Memory B cell (primary cell): ENCODE measurements at regions not wholly inside any gene's neighbourhood (a gene's known extent, or its start where the extent isn't known, plus 50 kb on each side); places are given as distances from the start of the nearest gene placed in this dataset.
"Not testable (repeated sequence)": the region's sequence is repeated elsewhere in the genome, so short reads cannot be mapped to it uniquely, and the experiment has no call there.

Experiments
- ATAC-seq: fragments of 150-1000 bp; cut with Tn5 transposase; 2 replicates; pipeline ENCODE4 v1.10.0; 2021; ENCODE audit warnings: low read depth, mild to moderate bottlenecking, moderate library complexity
- DNase-seq, 2 donors: peaks; one replicate each; pipeline ENCODE4 v3.0.0; 2022; ENCODE audit warnings: low spot score in 2 of 2
- H3K27ac Mint-ChIP-seq: one replicate; pipeline ENCODE4 v1.8.0; 2022; ENCODE audit warnings: mild to moderate bottlenecking, moderate library complexity, mixed read lengths
- H3K27me3 Mint-ChIP-seq: one replicate; pipeline ENCODE4 v1.8.0; 2022; ENCODE audit warnings: mixed read lengths
- H3K36me3 Mint-ChIP-seq: one replicate; pipeline ENCODE4 v1.8.0; 2022; ENCODE audit warnings: mild to moderate bottlenecking, mixed read lengths
- H3K4me1 Mint-ChIP-seq: one replicate; pipeline ENCODE4 v1.8.0; 2022; ENCODE audit warnings: mixed read lengths
- H3K4me3 Mint-ChIP-seq: one replicate; pipeline ENCODE4 v1.8.0; 2022; ENCODE audit warnings: mild to moderate bottlenecking, moderate library complexity, mixed read lengths
- H3K9me3 Mint-ChIP-seq: one replicate; pipeline ENCODE4 v1.8.0; 2022; ENCODE audit warnings: mixed read lengths

DNA sequence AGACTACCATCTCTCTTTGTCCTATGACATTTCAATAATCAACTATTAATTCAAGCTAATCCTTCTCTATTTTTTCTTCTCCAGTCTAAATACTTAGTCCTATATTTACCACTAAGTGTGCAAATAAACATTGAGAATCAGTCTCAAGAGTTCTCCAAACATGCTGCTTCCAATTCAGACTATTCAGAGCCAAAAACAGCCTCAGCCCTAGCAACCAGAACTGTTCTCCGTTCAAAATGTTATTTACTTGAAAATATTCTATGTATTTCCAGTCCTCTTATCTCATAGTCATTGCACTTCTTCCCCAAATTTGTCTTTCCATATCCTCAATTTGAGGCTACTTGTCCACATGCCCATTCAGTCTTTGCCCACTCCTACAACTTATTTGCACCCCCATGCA is 805.5 kb downstream of the IGSF11 start:
- H3K4me3 Mint-ChIP-seq, result no peak overlapping the region

DNA sequence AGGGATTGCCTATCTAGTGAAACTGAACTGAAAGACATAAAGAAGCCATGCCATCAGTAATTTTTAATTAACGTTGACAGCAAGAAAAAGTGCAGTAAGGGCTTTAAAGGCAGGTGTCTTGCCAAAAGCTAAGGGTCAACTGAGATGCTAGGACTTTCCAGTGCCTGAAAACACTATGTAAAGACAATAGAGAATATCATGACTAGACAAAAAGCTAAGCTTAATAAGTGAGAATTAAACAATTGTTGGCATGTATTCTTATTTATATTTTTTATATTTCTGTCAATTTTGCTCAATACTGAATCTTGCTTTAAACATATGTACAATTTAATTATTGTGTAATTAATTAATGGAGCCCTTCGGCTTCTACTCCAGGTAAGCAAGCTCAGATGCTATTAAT is 803.1 kb downstream of the IGSF11 start:
- H3K4me1 Mint-ChIP-seq, result no peaks in the 10 kb centered on the region
- no peak overlapping the region for H3K27ac Mint-ChIP-seq
- no peak overlapping the region for H3K4me3 Mint-ChIP-seq
- no peak for ATAC-seq
- H3K27me3 Mint-ChIP-seq, result no peaks in the 10 kb centered on the region
- no peak for DNase-seq
- no peaks in the 10 kb centered on the region for H3K36me3 Mint-ChIP-seq
- no peaks in the 10 kb centered on the region for H3K9me3 Mint-ChIP-seq

More for the DNA sequence above, 805.5 kb downstream of the IGSF11 start:
- no peak for DNase-seq
- ATAC-seq, result no peak
- Mint-ChIP-seq H3K36me3 (no peaks in the 10 kb centered on the region), H3K4me1 (no peaks in the 10 kb centered on the region), H3K27me3 (no peaks in the 10 kb centered on the region), H3K9me3 (peaks cover 2% of the 10 kb centered on the region), H3K27ac (no peak overlapping the region)

- H3K36me3 Mint-ChIP-seq, result no peaks in the 10 kb centered on the region
- H3K27ac Mint-ChIP-seq, result no peak overlapping the region
- peaks cover 1% of the 10 kb centered on the region for H3K9me3 Mint-ChIP-seq
- H3K27me3 Mint-ChIP-seq, result no peaks in the 10 kb centered on the region
- no peak for ATAC-seq
- H3K4me1 Mint-ChIP-seq, result no peaks in the 10 kb centered on the region
- no peak overlapping the region for H3K4me3 Mint-ChIP-seq
- no peak for DNase-seq
Observed at GRCh38 chr3:118239253-118239652, 795.4 kb downstream of the IGSF11 start.

GRCh38 chr3:118244761-118245160 is 789.9 kb downstream of the IGSF11 start:
- Mint-ChIP-seq H3K27ac (no peak overlapping the region), H3K9me3 (peaks cover 4% of the 10 kb centered on the region), H3K4me1 (no peaks in the 10 kb centered on the region), H3K27me3 (no peaks in the 10 kb centered on the region), H3K36me3 (no peaks in the 10 kb centered on the region), H3K4me3 (no peak overlapping the region)
- DNase-seq (no peak), ATAC-seq (no peak)

- Mint-ChIP-seq H3K27me3 (no peaks in the 10 kb centered on the region), H3K4me3 (no peak overlapping the region), H3K36me3 (no peaks in the 10 kb centered on the region), H3K27ac (no peak overlapping the region), H3K9me3 (peaks cover 4% of the 10 kb centered on the region), H3K4me1 (no peaks in the 10 kb centered on the region)
- ATAC-seq, result no peak
- DNase-seq, result no peak
Observed at GRCh38 chr3:118245312-118245711, 789.3 kb downstream of the IGSF11 start.

DNA sequence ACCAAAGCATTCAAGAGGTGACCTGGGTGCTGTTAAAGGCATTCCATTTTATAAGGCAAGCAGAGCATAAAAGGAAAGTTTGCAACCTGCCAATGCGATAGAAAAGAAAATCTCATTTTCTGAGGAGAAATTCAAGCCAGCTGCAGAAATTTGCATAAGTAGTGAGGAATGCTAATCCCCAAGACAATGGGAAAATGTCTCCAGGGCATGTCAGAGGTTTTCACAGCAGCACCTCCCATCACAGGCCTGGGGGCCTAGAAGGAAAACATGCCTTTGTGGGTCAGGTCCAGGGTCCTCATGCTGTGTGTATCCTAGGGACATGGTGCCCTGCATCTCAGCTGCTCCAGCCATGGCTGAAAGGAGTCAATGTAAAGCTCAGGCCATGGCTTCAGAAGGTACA is 775.8 kb downstream of the IGSF11 start:
- H3K4me1 Mint-ChIP-seq, DNase-seq, H3K4me3 Mint-ChIP-seq, H3K36me3 Mint-ChIP-seq, H3K27ac Mint-ChIP-seq, H3K27me3 Mint-ChIP-seq, ATAC-seq, H3K9me3 Mint-ChIP-seq: not testable (repeated sequence)

GRCh38 chr3:118262800-118263402 is 771.7 kb downstream of the IGSF11 start:
- Mint-ChIP-seq H3K4me3 (no peak overlapping the region), H3K36me3 (no peaks in the 10 kb centered on the region), H3K4me1 (no peaks in the 10 kb centered on the region), H3K27ac (no peak overlapping the region), H3K9me3 (peaks cover 11% of the 10 kb centered on the region), H3K27me3 (no peaks in the 10 kb centered on the region)
- DNase-seq (no peak), ATAC-seq (no peak)

DNA sequence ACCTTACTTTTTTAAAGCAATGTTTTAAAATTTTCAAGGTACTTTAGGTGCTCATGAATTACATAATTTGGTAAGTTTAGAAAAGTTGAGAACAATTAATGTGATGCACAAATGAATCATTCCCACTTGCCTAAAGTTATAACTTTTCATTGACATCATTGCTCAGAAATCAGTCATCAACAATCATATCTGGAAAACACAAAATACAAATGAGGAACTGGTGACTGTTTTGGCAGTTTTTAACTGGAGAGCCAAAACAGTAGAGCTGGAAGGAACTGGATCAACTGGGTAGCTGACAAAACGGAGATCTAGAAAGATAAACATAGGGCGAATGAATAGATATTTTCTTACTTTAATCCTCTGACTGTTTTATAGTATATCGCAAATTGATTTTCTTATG is 767.1 kb downstream of the IGSF11 start:
- DNase-seq, result no peak
- H3K9me3 Mint-ChIP-seq, result peaks cover 7% of the 10 kb centered on the region

GRCh38 chr3:118269537-118270125 is 765.0 kb downstream of the IGSF11 start:
- Mint-ChIP-seq H3K27ac (no peak overlapping the region), H3K9me3 (peaks cover 5% of the 10 kb centered on the region), H3K4me1 (no peaks in the 10 kb centered on the region), H3K27me3 (no peaks in the 10 kb centered on the region), H3K36me3 (no peaks in the 10 kb centered on the region), H3K4me3 (no peak overlapping the region)
- DNase-seq (no peak), ATAC-seq (no peak)

More for the DNA sequence above, 767.1 kb downstream of the IGSF11 start:
- ATAC-seq, result no peak
- no peaks in the 10 kb centered on the region for H3K27me3 Mint-ChIP-seq
- no peaks in the 10 kb centered on the region for H3K4me1 Mint-ChIP-seq
- no peaks in the 10 kb centered on the region for H3K36me3 Mint-ChIP-seq
- no peak overlapping the region for H3K27ac Mint-ChIP-seq
- H3K4me3 Mint-ChIP-seq, result no peak overlapping the region

DNA sequence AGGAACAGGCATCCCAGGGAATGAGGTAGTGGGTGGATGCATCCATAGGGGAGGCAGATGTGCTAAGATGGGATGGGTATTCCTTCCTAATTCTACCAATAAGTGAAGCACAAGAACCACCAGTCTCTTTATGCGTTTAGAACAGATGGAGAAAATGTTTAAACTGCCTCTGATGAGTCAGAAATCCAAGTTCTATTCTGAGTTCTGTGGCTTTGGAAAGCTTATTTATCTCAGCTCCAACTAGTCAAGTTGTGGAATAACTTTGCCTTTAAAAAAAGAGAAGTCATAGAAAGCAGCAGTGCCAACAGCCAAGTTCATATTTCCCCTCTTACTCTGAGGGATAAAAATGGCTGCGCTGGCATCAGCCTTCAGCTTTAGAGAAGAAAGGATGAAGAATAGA is 761.7 kb downstream of the IGSF11 start:
- Mint-ChIP-seq H3K4me3 (no peak overlapping the region), H3K27ac (no peak overlapping the region), H3K27me3 (no peaks in the 10 kb centered on the region), H3K9me3 (peaks cover 1% of the 10 kb centered on the region), H3K36me3 (no peaks in the 10 kb centered on the region), H3K4me1 (no peaks in the 10 kb centered on the region)
- ATAC-seq (no peak), DNase-seq (no peak)

DNA sequence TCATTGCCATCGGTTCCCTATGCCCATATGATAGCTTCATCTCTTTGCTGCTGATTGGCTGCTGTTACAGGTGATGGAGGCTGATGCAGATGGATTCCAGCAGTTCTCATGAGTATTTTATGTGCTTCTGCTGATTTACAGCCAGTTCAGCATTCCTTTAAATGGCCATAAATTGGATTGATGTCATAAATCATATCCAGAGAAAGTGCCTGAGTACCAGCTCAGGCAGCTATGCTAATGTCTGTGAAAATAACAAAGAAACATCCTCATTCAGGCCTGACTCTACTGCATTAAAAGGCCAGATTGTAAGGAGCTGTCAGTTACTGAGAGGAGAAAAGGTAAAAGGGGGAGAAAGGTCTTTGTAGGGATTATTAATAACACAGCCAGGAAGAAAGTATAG is 756.8 kb downstream of the IGSF11 start:
- Mint-ChIP-seq H3K4me3 (no peak overlapping the region), H3K36me3 (no peaks in the 10 kb centered on the region), H3K27ac (no peak overlapping the region), H3K4me1 (no peaks in the 10 kb centered on the region), H3K27me3 (no peaks in the 10 kb centered on the region), H3K9me3 (peaks cover 8% of the 10 kb centered on the region)
- no peak for DNase-seq
- no peak for ATAC-seq

GRCh38 chr3:118292841-118293240 is 741.8 kb downstream of the IGSF11 start:
- Mint-ChIP-seq H3K27ac (no peak overlapping the region), H3K4me1 (no peaks in the 10 kb centered on the region), H3K4me3 (no peak overlapping the region), H3K27me3 (no peaks in the 10 kb centered on the region), H3K9me3 (peaks cover 1% of the 10 kb centered on the region), H3K36me3 (no peaks in the 10 kb centered on the region)
- DNase-seq, result no peak
- ATAC-seq, result no peak

DNA sequence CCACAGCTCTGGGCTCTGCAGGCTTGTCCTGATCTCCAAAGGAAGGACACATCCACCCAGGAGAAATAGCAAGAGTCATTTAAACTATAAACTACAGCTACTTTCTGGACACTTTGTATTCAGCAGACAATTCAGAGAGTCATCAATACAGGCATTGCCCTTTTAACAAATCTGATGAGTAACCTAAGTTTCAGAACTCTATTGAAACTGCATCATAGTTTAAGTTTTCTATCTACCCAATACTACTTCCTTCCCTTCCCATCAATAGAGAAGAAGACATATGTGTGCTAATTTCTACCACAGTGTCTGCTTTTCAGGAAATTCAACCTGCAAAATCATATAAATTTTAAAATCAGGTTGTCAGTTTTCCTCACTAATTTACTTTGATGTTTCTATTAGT is 736.5 kb downstream of the IGSF11 start:
- Mint-ChIP-seq H3K27ac (no peak overlapping the region), H3K9me3 (no peaks in the 10 kb centered on the region), H3K4me3 (no peak overlapping the region), H3K4me1 (no peaks in the 10 kb centered on the region), H3K36me3 (no peaks in the 10 kb centered on the region), H3K27me3 (no peaks in the 10 kb centered on the region)
- ATAC-seq (no peak), DNase-seq (no peak)

DNA sequence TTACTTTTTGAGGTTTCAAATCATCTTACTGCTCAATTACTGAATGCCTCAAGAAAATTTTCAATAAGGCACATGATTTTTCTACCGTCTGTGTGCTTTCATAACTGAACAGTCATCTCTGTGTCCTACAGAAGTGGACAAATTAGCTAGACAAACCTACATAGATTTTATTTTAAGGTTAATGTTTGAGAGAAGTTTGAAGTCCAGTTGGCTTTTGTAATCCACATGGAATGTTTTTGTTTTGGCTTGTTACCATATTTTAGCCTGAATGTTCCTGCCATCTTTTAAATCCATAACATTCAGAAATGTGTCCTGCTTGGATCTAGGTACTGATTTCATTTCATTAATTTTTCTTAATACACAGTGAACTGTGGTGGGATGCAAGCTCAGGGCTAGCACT is 730.1 kb downstream of the IGSF11 start:
- H3K4me3 Mint-ChIP-seq, result no peak overlapping the region
- H3K27me3 Mint-ChIP-seq, result no peaks in the 10 kb centered on the region
- H3K27ac Mint-ChIP-seq, result no peak overlapping the region
- ATAC-seq, result no peak
- H3K36me3 Mint-ChIP-seq, result no peaks in the 10 kb centered on the region
- H3K4me1 Mint-ChIP-seq, result no peaks in the 10 kb centered on the region
- no peak for DNase-seq
- no peaks in the 10 kb centered on the region for H3K9me3 Mint-ChIP-seq

GRCh38 chr3:118332699-118333098 is 701.9 kb downstream of the IGSF11 start:
- no peak overlapping the region for H3K27ac Mint-ChIP-seq
- peaks cover 12% of the 10 kb centered on the region for H3K9me3 Mint-ChIP-seq
- H3K4me3 Mint-ChIP-seq, result no peak overlapping the region
- H3K4me1 Mint-ChIP-seq, result no peaks in the 10 kb centered on the region
- DNase-seq (no peak), ATAC-seq (no peak)
- H3K36me3 Mint-ChIP-seq, result no peaks in the 10 kb centered on the region
- H3K27me3 Mint-ChIP-seq, result no peaks in the 10 kb centered on the region
